NCI-H1092 treated with DMSO at 0.1 percent for 48 hours (cell line): ENCODE measurements at regions not wholly inside any gene's neighbourhood (a gene's known extent, or its start where the extent isn't known, plus 50 kb on each side); places are given as distances from the start of the nearest gene placed in this dataset.
A peak's percentile ranks its signal among the peaks of the same experiment; 100 is the strongest.

Experiments
- DNase-seq: peaks from one replicate; lab custom pipeline; 2025; lab: John Stamatoyannopoulos, UW

DNA sequence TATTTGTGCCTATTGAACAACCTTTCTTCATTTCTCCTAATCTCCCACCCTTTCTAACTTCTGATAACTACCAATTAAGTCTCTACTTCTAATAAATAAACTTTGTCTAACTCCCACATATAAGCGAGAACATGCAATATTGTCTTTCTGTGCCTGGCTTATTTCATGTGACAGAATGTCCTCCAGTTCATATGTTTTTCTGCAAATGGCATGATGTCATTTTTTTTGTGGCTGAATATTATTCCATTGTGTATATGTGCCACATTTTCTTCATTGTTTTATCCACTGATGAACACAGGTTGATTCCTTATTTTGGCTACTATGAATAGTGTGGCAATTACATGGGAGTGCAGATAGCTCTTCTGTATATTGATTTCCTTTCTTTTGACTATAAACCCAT, 1041.5 kb upstream of the MANEA start:
- DNase-seq = no peak

DNA sequence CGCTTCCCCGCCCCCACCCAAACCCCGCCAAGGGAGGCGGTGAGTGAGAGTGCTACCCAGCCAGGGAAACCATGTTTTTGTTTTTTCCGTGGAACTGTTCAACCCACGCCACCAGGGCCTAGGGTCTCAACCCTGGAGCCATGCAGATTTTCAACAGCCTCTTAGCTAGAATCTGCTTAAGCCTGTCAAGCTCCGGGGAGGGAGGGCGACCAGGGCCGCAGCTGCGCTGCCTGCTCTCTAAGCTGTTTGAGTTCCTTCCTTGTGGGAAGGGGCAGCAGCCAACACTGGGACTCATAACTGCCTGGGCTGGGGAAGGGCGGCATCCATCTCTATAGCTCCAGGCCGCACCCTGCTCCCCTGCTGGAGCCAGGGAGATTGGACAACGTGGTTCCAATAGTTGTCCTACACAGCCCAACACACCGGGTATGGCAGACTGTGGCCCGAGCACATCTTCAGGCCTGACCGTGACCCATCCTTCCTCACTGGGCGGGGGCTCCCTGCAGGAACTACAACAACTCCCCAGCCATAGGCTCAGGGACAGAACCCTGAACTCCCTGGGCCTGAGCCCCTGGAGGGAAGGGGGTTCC, 1065.7 kb upstream of the MANEA start:
- DNase-seq = no peak

DNA sequence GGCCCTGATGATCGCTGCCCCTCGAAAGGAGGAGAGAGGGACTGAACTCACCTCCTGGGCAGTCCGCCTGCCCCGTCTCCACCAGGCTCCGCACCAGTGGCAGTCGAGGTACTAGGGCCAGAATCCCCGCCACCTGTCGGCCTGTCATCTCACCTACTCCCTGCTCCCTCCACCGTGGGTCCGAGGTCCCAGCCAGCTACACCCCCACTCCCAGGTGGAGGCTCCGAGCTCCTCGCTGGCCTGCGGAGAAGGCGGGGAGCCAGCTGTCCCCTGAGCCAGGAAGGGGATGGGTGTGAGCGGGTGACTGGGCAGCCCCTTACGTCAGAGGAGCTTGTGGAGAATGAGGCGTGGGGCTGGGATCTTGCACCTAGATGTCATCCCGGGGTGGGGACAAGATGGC, 1066.5 kb upstream of the MANEA start:
- no peak for DNase-seq

DNA sequence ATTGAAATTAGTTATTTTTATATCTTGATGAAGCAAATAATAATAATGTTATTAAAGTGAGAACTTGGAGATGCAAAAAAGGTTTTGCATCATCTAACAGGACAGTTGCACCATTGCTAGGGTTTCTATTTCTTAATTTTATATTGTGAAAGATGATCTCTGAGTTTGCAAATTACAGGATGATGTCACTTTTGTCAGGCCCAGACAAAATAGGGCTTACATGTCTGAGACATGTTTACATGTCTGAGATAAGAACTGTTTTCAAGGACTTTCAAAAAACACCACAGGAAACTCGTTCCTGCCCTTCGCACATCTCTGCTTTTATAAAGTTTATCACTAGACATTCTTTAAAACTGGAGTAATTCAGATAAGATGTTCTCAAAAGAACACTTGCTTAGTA, 1075.8 kb upstream of the MANEA start:
- no peak for DNase-seq

DNA sequence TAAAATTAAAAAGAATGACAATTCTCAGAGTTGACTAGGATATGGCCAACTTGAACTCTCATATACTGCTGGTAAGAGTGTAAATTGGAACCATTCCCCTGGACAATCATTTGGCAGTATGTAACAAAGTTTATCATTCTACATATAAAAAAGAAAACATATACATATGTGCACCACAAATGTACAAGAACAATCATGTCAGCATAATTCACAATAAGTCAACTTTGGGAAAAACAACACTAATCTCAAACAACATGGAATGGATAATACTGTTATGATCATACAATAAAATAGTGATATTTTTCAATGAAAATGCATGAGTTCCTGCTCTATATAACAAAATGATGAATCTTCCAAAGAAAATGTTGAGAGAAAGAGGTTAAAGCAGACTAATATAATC, 1078.7 kb upstream of the EPHA7 start:
- no peak for DNase-seq

DNA sequence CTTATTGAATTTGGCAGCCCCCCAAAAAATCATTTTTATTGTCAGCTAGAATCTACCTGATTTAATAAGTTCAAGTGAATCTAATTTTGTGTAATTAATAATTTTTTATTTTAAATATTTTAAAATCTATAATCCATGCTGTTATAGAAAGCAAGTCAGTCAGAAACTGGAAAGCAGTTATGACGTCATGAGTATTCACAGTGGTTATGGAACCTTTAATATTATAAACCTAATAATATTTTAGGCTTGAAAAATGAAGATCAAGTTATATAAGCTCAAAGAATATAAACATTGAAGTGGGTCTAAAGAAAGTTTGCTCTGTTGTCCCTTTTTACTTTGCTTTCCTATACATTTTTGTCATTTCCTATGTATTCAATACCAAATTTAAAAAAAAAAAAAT, 1075.1 kb upstream of the EPHA7 start:
- DNase-seq = no peak

DNA sequence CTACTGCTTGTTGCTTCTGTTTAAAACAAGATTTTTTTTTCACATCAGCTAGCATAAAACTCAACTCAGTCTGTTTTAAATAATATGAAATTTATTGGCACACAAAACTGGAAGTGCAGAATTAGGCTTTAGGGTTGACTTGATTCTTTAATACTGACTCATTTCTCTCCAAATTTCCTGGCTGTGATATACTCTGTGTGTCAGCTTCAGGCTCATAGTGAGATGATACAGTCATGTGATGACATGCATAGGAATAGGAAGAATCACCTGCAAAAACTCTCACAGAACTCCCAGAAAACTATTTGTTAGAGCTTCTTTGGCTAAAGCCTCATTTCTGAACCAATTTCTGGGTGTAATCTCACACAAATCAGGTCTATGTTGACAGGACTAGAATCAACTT, 1068.0 kb upstream of the EPHA7 start:
- DNase-seq = no peak

DNA sequence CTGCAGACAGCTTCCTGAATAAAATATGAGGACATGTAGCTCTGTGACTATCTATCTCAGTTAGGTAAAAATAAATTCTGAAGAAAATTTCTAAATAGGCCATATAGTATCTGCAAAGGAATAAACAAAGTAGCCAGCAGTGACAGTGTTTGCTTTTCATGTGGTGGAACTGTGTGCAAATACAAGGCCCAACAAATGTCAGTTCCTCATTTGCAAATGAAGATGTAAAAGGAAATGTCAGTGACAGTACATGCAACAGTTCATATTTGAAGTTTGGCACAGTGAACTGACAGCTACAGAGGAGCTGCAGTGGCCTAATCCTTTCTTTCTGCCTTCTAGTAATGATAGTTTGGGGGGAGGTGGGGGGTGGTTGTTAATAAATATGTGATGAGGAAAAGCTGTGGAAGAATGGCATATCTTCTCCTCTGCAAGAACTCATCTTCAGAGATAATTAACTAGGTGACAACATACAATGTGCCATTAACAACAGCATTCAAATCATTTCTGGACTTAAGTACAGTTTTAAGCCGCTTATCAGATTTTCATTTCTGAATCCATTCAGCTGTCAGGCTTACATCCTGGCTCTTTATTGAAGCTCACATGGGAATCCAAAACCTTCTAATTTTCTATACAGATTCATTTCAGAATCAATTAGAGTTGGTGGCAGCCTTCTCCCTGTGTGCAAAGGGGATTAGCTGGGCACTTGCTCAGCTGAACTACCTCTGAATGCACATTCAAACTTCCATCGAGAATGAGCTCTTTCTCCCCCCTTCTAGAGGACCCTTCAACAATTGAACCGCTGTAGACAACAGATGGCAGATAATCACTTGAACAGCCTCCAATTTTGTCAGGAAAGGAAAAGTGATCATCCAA, 1059.0 kb upstream of the EPHA7 start:
- DNase-seq = peak; percentile 87

DNA sequence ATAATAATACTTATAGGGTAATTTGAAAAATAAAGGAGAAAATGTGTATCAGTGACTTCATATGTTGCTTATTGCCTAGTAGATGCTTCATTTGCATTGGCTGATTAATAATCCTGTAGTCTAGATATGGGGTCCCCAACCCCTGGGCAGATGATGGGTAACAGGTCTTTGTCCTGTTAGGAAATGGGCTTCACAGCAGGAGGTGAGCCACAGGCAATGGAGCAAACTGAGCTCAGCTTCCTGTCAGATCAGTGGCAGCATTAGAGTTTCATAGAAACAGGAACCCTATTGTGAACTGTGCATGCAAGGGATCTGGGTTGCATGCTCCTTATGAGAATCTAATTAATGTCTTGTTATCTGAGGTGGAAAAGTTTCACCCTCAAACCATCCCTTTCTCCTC, 1049.5 kb upstream of the EPHA7 start:
- no peak for DNase-seq

DNA sequence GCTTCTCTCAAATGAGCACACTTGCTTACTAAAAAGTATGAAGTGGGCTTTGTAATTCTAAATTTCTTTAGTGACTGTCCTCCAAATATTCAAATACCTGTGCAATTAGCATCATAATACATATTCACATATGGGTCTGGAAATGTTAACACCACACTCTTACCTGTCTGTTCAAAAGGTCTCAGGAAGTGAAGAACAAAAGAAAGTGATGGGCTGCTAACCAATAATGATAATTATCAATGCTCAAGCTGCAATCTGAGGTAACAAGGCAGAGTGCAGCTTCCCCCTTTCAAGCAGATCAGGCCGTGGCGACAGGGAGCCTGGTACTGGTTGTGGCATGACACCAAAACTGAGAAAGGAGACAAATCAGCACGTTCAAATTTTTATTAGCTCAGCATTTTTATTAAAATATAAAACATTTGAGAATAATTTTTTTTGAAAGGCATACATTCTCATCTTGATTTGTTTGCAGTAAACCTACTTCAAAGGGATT, 1044.7 kb upstream of the EPHA7 start:
- no peak for DNase-seq

DNA sequence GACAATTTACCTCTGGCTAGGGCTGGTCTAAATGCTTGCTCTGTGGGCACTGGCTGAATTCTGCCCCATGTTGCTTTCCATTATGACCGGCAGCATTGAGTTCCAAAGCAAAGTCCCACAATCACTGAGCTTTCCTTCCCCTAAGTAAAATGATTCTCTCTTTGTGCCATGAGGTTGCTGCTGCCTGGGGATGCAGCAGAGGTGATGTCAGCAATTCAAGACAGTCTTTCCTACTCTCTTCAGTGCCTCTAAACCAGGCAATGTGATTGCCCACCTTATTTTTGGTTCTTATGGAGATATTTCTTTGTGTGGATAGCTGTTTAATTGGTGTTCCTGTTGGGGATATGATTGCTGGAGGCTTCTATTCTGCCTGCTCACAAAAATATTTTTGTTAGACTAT, 1043.9 kb upstream of the EPHA7 start:
- no peak for DNase-seq

DNA sequence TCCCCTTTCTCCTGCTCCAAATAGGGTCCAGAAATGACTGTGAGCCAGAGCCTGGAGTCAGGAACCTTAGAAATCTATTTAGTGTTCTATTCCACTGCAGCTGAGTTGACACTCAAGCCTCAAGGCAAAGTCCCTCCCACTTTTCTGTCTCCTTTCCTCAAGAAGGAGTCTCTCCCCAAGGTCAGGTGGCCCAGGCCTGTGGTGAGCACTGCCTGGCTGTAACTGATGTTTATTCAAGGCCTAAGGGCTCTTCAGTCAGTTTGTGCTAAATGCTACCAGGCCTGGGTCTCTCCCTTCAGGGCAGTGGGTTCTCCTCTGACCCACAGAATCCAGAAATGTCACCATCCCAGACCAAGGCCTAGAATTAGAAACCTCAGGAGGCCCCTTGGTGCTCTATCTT, 1042.9 kb upstream of the EPHA7 start:
- DNase-seq = no peak

DNA sequence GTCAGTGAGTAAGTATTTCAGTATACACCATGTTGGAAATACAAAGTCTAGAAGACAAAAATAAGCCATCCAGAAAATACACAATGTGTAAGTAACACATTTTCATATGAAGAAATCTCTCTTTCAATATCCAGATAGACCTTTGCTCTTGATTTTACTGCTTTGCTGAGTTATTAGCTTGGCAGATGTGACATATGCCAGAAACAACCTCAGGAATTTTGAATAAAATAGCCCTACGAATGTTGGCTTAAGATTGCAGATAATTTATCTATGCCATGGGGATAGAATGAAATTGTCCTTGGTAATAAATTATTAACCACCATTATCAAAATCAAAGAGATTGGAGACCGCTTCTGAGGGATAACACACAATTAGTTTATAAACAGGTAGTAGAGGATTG, 1036.9 kb upstream of the EPHA7 start:
- no peak for DNase-seq

DNA sequence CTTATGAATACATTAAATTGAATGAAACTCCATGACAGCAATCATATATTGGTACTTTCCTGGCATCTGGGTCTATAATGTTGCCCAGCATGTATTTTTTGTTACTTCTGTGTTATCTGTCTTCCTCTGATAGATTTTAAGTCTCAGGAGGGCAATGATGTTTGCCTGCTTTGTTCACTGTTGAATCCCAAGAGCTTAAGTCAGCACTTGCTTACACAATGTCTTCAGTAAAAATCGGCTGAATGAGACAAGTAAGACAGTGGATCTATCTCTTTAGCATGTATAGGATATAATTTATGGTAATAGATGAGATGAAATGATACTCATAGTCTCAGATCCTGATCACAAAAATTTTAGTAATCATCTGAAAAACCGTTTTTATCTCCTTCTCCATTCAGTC, 1034.9 kb upstream of the EPHA7 start:
- no peak for DNase-seq

DNA sequence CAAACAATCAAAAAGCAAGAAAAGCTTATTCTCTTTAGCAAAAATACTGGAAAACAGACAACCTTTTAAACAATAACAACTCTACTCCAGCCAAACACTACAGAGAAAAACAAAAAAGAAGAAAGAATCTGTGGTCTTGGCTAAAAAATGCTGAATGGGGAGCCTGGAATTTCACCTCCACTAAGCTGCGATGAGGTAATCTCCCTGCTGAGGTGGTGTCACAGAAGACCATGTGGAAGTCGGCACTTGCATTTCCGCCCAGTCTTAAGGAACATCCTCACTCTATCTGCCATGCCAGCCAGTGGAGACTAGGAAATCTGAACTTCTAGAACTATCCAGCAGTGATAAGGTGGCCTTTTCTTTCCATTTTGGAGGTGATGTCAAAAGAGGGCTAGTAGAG, 1026.8 kb upstream of the EPHA7 start:
- DNase-seq = no peak

DNA sequence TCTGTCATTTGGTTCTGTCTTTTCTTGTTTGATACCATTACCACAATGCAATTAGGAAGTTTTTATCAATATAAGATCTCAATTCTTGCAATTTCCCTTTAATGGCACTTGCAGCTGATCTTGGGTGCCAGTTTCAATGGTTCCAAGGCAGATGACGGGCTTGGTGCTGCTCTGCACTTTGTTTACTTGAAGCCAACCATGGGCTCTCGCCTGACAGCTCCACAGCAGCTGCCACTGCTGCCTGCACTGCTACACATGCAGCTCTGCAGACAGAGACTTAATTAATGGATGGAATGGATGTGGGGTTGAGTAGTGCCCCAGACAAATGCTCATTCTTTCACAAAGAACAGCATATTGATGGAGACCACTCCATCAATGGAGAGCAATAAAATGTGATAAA, 1024.3 kb upstream of the EPHA7 start:
- no peak for DNase-seq

DNA sequence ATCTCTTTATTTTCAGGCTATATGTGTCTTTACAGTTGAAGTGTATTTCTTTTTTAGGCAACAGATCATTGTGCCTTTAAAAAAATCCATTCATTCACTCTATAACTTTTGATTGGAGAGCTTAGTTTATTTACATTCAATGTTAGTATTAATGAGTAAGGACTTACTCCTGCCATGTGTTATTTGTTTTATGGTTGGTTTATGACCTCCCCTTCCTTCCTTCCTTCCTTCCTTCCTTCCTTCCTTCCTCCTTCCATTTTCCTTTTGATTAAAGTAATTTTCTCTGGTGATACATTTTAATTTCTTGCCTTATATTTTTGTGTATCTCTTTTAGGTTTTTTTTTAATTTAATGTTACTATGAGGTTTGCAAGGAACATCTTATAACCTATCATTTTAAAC, 1005.3 kb upstream of the EPHA7 start:
- DNase-seq = no peak

DNA sequence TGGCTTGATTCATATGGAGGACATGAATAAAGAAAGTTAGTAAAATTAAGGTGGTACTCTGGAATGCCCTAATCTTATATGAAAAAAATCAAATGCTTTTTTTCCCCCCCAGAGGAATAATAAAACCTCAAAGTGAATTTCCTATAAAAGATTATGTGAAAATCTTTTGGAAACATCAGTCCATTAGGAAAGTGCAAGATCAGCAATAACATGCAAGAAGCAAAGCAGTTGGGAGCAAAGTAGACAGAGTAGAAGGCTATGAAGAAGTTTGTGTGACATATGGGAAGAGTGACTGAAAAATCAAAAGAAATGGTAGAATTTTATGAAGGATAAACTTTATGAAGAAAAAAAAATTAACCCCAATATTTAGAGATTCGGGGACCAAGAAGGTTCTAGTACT, 998.0 kb upstream of the EPHA7 start:
- DNase-seq = no peak

DNA sequence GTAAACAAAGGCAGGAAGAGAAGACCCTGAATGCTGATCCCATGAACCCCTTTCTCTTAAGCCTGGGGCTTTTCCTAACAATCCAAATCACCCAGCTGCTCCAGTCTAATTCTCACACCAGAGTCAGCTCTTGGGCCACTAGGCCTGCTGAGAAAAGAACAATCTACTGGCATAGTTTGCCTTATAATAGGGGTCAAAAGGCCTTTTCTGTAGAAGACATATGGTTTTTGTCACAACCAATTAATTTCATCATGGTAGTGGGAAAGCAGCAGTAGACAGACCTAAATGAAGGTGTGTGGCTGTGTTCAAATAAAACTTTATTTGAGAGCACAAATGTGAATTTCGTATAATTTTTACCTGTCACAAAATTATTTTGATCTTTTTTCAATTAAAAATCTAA, 994.7 kb upstream of the EPHA7 start:
- DNase-seq = no peak

DNA sequence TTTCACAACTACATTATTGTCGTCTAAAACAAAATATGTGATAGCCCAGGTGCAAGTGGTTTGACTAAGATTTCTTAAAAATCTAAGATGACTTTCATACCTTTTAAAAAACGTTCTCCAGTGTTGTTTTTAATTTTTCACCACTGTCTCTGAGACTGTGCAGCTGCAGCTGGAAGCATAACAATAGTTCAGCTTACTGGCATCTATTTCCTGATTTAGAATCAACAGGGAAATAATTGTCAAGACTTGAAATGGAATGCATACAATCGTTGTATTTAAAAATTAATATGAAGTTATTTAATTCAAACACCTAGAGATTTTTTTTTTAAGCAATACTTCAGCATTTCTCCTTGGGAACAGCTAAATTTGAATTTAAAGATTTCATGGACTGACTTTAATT, 982.0 kb upstream of the EPHA7 start:
- no peak for DNase-seq

DNA sequence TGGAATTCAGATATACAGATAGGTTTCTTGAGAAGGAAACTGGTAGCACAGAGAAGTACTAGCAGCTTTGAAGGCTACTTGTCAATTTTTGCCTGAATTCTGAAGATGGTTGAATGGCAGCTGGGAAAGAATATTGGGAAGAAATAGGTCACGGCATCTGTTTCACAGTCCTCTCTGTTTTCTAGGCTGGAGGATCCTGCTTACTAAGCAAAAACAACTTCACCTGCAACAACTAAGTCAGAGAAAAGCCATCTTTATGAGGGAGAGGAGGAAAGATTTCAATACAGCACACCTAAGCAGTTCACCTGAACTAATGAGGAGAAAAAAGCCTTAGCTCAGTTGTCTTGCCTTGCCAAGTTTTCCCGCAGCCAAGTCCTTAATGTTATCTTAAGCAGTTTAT, 975.5 kb upstream of the EPHA7 start:
- no peak for DNase-seq

DNA sequence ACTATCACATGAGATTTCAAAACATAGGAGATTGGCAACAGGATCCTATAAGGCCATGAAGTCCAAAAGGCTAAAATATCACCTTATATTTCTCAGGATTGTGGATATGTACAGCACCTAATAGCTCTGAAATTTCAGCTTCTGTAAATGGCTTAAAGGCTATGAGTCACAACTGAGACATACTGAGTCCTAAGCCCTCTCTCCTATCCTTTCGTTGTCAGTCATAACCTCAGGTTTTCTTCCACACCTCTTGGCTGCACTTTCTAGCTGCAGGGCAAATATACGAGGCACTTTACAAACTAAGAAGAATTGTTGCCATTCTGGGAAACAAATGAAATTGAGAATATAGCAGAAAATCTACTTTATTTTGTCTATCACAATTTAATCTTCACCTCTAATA, 969.9 kb upstream of the EPHA7 start:
- DNase-seq = no peak

DNA sequence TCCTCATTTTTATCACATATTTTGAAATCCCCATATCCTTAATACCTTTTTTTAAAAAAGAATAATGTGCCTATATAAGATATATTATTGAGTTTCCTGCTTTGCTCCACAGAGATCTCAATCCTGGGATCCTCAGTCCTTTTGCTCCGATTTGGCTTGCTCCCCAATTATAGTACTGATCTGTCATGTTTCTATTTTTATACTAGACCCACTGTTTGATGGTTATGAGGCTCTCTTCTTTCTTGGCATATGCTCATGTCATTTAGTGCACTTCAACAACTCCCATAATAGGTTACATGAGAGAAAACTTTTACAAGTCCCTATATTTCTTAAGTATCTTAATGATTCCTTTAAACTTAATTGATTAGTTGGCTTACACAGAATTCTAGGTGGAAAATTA, 958.5 kb upstream of the EPHA7 start:
- DNase-seq = no peak

DNA sequence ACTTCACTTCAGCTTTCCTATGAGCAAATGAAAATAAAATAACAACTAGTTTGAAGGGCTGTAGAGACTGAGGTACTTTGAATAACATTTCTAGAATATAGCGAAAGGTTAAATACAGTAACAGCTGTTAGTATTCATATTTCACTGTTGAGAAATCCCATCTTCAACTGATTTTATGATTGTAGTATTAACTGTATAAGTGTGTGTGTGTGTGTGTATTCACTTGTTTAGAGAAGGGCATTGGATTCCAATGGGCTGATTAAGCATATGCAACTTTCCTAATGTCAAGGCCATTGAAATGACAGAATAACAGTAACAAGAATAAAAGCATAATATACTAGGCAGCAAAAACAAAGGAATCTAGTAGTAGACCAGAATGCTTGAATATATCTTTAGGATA, 957.5 kb upstream of the EPHA7 start:
- DNase-seq = no peak
